Smooth muscle cell (in vitro differentiated cells): ENCODE measurements at regions not wholly inside any gene's neighbourhood (a gene's known extent, or its start where the extent isn't known, plus 50 kb on each side); places are given as distances from the start of the nearest gene placed in this dataset.

Experiments
- DNase-seq: peaks from one replicate; lab custom pipeline; 2025; ENCODE audit not compliant: unreplicated experiment; lab: John Stamatoyannopoulos, UW
- H2AFZ ChIP-seq: fragments of 200-600 bp; sonication (generic); 2 replicates; pipeline ENCODE4 v1.6.0; 2016; ENCODE audit warnings: antibody characterized with exemption, low read depth, mild to moderate bottlenecking
- H3F3A ChIP-seq: fragments of 200-600 bp; sonication (generic); 2 replicates; pipeline ENCODE4 v1.6.0; 2017; ENCODE audit warnings: antibody characterized with exemption, low read depth
- H3K27ac ChIP-seq: fragments of 200-600 bp; sonication (generic); 2 replicates; pipeline ENCODE4 v1.5.1; 2016; ENCODE audit warnings: low read depth, mild to moderate bottlenecking
- H3K27me3 ChIP-seq: fragments of 200-600 bp; sonication (generic); 2 replicates; pipeline ENCODE4 v1.6.1; 2016; ENCODE audit warnings: low read depth, mild to moderate bottlenecking
- H3K36me3 ChIP-seq: fragments of 200-600 bp; sonication (generic); 2 replicates; pipeline ENCODE4 v1.5.1; 2016; ENCODE audit warnings: low read depth
- H3K4me1 ChIP-seq: fragments of 200-600 bp; sonication (generic); 2 replicates; pipeline ENCODE4 v1.5.1; 2016; ENCODE audit warnings: low read depth
- H3K4me2 ChIP-seq: fragments of 200-600 bp; sonication (generic); 2 replicates; pipeline ENCODE4 v1.6.0; 2016; ENCODE audit warnings: mild to moderate bottlenecking
- H3K4me3 ChIP-seq: fragments of 200-600 bp; sonication (generic); 2 replicates; pipeline ENCODE4 v1.5.1; 2016; ENCODE audit warnings: mild to moderate bottlenecking
- H3K79me2 ChIP-seq: fragments of 200-600 bp; sonication (generic); 2 replicates; pipeline ENCODE4 v1.6.0; 2016; ENCODE audit warnings: low read depth, mild to moderate bottlenecking
- H3K9ac ChIP-seq: fragments of 200-600 bp; sonication (generic); 2 replicates; pipeline ENCODE4 v1.6.0; 2016; ENCODE audit warnings: low read depth
- H3K9me3 ChIP-seq: fragments of 200-600 bp; sonication (generic); replicated peaks from 2 replicates; pipeline ENCODE4 v1.5.1; 2016; ENCODE audit warnings: low read depth
- H4K20me1 ChIP-seq: fragments of 200-600 bp; sonication (generic); 2 replicates; pipeline ENCODE4 v1.6.0; 2016; ENCODE audit warnings: low read depth
- WGBS: methylation state at CpG from one replicate; pipeline ENCODE4 v1.1.7; 2016; ENCODE audit warnings: low lambda C conversion rate; 5-methylcytosine and 5-hydroxymethylcytosine counted together
- TF ChIP-seq, protein P1 (sequence below): fragments of 200-600 bp; sonication (generic); IDR thresholded peaks from 2 replicates; pipeline ENCODE4 v1.5.1; 2017; ENCODE audit warnings: borderline replicate concordance, mild to moderate bottlenecking, antibody characterized with exemption; ENCODE audit not compliant: insufficient read depth, poor library complexity, severe bottlenecking

DNA sequence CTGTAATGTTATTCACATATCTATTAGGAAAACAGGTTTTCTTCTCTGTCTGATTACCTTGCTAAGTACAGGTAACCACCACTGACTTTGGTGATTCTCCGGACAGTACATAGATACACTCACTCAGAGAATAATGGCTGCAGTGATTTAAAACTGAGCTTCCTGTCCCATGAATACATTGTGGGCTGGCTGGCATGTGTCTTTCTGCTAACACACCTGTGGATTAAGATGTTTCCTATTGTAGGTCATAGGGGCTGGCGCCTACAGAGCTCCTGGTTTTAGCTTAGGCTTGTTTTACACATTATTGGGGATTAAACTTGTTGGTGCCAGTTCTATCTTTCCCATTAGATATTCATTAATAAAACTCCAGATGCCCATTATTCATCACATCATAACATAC lies 102.7 kb upstream of the MEIS2 start:
- Histone ChIP-seq H4K20me1 (no peaks in the 10 kb centered on the region), H2AFZ (no peak overlapping the region), H3F3A (no peaks in the 10 kb centered on the region), H3K27ac (no peak overlapping the region), H3K36me3 (no peaks in the 10 kb centered on the region), H3K79me2 (no peaks in the 10 kb centered on the region), H3K9me3 (no peaks in the 10 kb centered on the region), H3K27me3 (peaks cover 2% of the 10 kb centered on the region), H3K4me1 (no peaks in the 10 kb centered on the region), H3K9ac (no peak overlapping the region), H3K4me2 (no peak overlapping the region), H3K4me3 (no peak overlapping the region)
- WGBS = 79% methylated on average over 2 of the region's 2 CpGs
- TF ChIP-seq, protein P1, sequence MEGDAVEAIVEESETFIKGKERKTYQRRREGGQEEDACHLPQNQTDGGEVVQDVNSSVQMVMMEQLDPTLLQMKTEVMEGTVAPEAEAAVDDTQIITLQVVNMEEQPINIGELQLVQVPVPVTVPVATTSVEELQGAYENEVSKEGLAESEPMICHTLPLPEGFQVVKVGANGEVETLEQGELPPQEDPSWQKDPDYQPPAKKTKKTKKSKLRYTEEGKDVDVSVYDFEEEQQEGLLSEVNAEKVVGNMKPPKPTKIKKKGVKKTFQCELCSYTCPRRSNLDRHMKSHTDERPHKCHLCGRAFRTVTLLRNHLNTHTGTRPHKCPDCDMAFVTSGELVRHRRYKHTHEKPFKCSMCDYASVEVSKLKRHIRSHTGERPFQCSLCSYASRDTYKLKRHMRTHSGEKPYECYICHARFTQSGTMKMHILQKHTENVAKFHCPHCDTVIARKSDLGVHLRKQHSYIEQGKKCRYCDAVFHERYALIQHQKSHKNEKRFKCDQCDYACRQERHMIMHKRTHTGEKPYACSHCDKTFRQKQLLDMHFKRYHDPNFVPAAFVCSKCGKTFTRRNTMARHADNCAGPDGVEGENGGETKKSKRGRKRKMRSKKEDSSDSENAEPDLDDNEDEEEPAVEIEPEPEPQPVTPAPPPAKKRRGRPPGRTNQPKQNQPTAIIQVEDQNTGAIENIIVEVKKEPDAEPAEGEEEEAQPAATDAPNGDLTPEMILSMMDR = no peak
- DNase-seq = no peak

- no peaks in the 10 kb centered on the region for H3K4me1 ChIP-seq
- no peaks in the 10 kb centered on the region for H3K9me3 ChIP-seq
- H3K4me2 ChIP-seq = no peak overlapping the region
- H3K79me2 ChIP-seq = no peaks in the 10 kb centered on the region
- peaks cover 2% of the 10 kb centered on the region for H3K27me3 ChIP-seq
- no peaks in the 10 kb centered on the region for H3F3A ChIP-seq
- H2AFZ ChIP-seq = no peak overlapping the region
- H3K4me3 ChIP-seq = no peak overlapping the region
- 97% methylated on average over 1 of the region's 1 CpG for WGBS
- no peak overlapping the region for H3K27ac ChIP-seq
- DNase-seq = no peak
- no peak overlapping the region for H3K9ac ChIP-seq
- TF ChIP-seq, protein P1 = no peak
- no peaks in the 10 kb centered on the region for H4K20me1 ChIP-seq
- no peaks in the 10 kb centered on the region for H3K36me3 ChIP-seq
These were observed 104.3 kb upstream of the MEIS2 start for GRCh38 chr15:37204692-37205091.

- Histone ChIP-seq H3K4me2 (no peak overlapping the region), H3K4me1 (no peaks in the 10 kb centered on the region), H3K9ac (no peak overlapping the region), H3K36me3 (no peaks in the 10 kb centered on the region), H3F3A (no peaks in the 10 kb centered on the region), H3K27me3 (no peaks in the 10 kb centered on the region), H3K27ac (no peak overlapping the region), H3K79me2 (no peaks in the 10 kb centered on the region), H3K4me3 (no peak overlapping the region), H2AFZ (no peak overlapping the region), H3K9me3 (no peaks in the 10 kb centered on the region), H4K20me1 (no peaks in the 10 kb centered on the region)
- DNase-seq = no peak
- 87% methylated on average over 2 of the region's 2 CpGs for WGBS
- TF ChIP-seq, protein P1 = no peak
These were observed 106.3 kb upstream of the MEIS2 start for GRCh38 chr15:37206690-37207089.

- TF ChIP-seq, protein P1 = no peak
- WGBS = 82% methylated on average over 3 of the region's 3 CpGs
- H3K27ac ChIP-seq = no peak overlapping the region
These were observed 108.0 kb upstream of the MEIS2 start for GRCh38 chr15:37208146-37209040.

More at GRCh38 chr15:37208146-37209040, 108.0 kb upstream of the MEIS2 start:
- no peak for DNase-seq
- Histone ChIP-seq H3K9me3 (no peaks in the 10 kb centered on the region), H3K79me2 (no peaks in the 10 kb centered on the region), H3K27me3 (no peaks in the 10 kb centered on the region), H3K36me3 (no peaks in the 10 kb centered on the region), H3K4me1 (no peaks in the 10 kb centered on the region), H3K4me3 (no peak overlapping the region), H3K9ac (no peak overlapping the region), H2AFZ (no peak overlapping the region), H3K4me2 (no peak overlapping the region), H4K20me1 (no peaks in the 10 kb centered on the region), H3F3A (no peaks in the 10 kb centered on the region)
